SK-N-SH treated with all-trans-retinoic acid at 6 μM for 48 hours (cell line): ENCODE measurements at regions not wholly inside any gene's neighbourhood (a gene's known extent, or its start where the extent isn't known, plus 50 kb on each side); places are given as distances from the start of the nearest gene placed in this dataset.

Experiments
- ARNTL ChIP-seq: fragments of 450-650 bp; formaldehyde crosslinking; IDR thresholded peaks from 2 replicates; pipeline ENCODE4 v1.5.0; 2020; ENCODE audit warnings: low read depth, mild to moderate bottlenecking, moderate library complexity, borderline replicate concordance
- OSR1 ChIP-seq: fragments of 250-450 bp; sonication (Bioruptor Pico); IDR thresholded peaks from 2 replicates; pipeline ENCODE4 v1.8.0; 2022; ENCODE audit warnings: moderate library complexity, mild to moderate bottlenecking, inconsistent platforms
- PPARA ChIP-seq: fragments of 250-450 bp; sonication (Bioruptor Pico); IDR thresholded peaks from 2 replicates; pipeline ENCODE4 v1.5.0; 2020; ENCODE audit warnings: mild to moderate bottlenecking, borderline replicate concordance
- RARB ChIP-seq: fragments of 250-450 bp; sonication (Bioruptor Pico); IDR thresholded peaks from 2 replicates; pipeline ENCODE4 v1.8.0; 2021; ENCODE audit warnings: mild to moderate bottlenecking, moderate library complexity
- TOX ChIP-seq: fragments of 250-450 bp; sonication (Bioruptor Pico); IDR thresholded peaks from 2 replicates; pipeline ENCODE4 v1.8.0; 2021; ENCODE audit warnings: mild to moderate bottlenecking, moderate library complexity, borderline replicate concordance
- ZFP3 ChIP-seq: fragments of 250-450 bp; sonication (Bioruptor Pico); IDR thresholded peaks from 2 replicates; pipeline ENCODE4 v1.5.0; 2020; ENCODE audit warnings: mild to moderate bottlenecking, moderate library complexity
- TF ChIP-seq, protein P1 (sequence below): fragments of 250-450 bp; sonication (Bioruptor Pico); IDR thresholded peaks from 2 replicates; pipeline ENCODE4 v1.8.0; 2020; ENCODE audit warnings: mild to moderate bottlenecking, moderate library complexity, borderline replicate concordance
- TF ChIP-seq, protein P2 (sequence below): fragments of 250-450 bp; sonication (Bioruptor Pico); IDR thresholded peaks from 2 replicates; pipeline ENCODE4 v1.5.0; 2020; ENCODE audit warnings: mild to moderate bottlenecking, moderate library complexity

DNA sequence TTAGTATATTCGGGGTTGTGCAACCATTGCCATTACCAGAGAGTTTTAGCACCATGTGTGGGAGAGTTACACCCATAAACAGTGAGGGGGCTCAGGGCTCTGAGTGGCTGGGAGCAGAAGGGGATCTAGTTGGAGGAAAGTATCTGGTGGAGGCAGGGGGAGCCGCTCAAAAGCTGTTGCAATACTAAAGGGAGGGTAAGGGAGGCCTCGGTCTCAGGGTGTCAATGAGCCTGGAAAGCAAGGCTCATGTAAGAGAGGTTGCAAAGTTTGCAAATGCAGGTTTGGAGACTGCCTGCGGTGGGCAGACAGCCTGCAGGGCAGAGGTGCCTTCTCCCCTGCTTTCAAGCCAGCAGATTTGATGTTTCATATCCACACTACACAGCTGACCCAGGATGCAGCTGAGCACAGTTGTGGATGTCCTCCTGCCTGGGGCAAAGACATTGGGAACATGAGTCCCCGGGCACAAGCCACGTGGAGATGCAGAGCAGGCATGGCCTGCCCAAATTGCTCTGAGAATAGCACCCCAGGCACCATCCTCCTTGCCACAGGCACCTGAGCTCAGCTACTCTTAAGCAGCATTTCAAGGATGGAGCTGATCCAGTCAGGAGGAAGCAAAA, 181.4 kb downstream of the TLE3 start:
- TF ChIP-seq TOX (CRISPR knock-in tag) = no peak
- no peak for TF ChIP-seq RARB (CRISPR knock-in tag)
- no peak for TF ChIP-seq OSR1
- no peak for TF ChIP-seq ARNTL (CRISPR knock-in tag)
- TF ChIP-seq, protein P1, sequence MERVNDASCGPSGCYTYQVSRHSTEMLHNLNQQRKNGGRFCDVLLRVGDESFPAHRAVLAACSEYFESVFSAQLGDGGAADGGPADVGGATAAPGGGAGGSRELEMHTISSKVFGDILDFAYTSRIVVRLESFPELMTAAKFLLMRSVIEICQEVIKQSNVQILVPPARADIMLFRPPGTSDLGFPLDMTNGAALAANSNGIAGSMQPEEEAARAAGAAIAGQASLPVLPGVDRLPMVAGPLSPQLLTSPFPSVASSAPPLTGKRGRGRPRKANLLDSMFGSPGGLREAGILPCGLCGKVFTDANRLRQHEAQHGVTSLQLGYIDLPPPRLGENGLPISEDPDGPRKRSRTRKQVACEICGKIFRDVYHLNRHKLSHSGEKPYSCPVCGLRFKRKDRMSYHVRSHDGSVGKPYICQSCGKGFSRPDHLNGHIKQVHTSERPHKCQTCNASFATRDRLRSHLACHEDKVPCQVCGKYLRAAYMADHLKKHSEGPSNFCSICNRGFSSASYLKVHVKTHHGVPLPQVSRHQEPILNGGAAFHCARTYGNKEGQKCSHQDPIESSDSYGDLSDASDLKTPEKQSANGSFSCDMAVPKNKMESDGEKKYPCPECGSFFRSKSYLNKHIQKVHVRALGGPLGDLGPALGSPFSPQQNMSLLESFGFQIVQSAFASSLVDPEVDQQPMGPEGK = no peak
- TF ChIP-seq ZFP3 (CRISPR knock-in tag) = no peak
- TF ChIP-seq, protein P2, sequence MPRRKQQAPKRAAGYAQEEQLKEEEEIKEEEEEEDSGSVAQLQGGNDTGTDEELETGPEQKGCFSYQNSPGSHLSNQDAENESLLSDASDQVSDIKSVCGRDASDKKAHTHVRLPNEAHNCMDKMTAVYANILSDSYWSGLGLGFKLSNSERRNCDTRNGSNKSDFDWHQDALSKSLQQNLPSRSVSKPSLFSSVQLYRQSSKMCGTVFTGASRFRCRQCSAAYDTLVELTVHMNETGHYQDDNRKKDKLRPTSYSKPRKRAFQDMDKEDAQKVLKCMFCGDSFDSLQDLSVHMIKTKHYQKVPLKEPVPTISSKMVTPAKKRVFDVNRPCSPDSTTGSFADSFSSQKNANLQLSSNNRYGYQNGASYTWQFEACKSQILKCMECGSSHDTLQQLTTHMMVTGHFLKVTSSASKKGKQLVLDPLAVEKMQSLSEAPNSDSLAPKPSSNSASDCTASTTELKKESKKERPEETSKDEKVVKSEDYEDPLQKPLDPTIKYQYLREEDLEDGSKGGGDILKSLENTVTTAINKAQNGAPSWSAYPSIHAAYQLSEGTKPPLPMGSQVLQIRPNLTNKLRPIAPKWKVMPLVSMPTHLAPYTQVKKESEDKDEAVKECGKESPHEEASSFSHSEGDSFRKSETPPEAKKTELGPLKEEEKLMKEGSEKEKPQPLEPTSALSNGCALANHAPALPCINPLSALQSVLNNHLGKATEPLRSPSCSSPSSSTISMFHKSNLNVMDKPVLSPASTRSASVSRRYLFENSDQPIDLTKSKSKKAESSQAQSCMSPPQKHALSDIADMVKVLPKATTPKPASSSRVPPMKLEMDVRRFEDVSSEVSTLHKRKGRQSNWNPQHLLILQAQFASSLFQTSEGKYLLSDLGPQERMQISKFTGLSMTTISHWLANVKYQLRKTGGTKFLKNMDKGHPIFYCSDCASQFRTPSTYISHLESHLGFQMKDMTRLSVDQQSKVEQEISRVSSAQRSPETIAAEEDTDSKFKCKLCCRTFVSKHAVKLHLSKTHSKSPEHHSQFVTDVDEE (CRISPR knock-in tag) = no peak
- TF ChIP-seq PPARA (CRISPR knock-in tag) = no peak
